ENCODE measurements at regions not wholly inside any gene's neighbourhood (a gene's known extent, or its start where the extent isn't known, plus 50 kb on each side); places are given as distances from the start of the nearest gene placed in this dataset.
"Not testable (repeated sequence)": the region's sequence is repeated elsewhere in the genome, so short reads cannot be mapped to it uniquely, and the experiment has no call there.

DNA sequence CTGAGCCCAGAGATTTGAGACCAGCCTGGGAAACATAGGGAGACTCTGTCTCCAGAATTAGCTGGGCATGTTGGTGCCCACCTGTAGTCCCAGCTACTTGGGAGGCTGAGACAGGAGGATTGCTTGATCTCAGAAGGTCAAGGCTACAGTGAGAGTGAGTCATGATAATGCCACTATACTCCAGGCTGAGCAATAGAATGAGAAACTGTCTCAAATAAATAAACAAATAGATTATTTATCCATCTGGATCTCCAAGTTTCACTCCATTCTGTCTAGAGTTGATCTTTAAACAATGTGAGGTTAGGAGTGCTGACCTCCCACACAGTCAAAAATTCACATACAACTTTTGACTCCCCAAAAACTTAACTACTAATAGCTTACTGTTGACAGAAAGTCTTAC is 106.8 kb upstream of the PALMD start:
- no peak for DNase-seq

DNA sequence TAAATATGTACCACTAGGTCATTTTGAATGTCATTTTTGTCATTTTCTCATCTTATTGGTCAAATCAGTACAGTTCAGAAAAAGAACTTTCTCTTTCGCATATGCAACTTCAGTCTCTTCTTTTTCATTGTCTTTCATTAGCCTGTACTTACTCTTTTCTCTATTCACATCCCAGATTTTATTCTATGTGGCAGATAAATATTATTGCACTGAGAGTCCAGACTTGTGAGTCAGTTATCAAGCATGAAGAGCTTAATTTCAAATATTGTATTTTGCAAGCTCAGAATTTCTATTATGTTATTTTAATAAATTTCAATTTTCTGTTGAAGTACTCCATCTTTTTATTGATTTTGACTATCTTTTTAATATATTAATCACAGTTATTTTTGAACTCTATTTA is 105.2 kb upstream of the PALMD start:
- DNase-seq: no peak

DNA sequence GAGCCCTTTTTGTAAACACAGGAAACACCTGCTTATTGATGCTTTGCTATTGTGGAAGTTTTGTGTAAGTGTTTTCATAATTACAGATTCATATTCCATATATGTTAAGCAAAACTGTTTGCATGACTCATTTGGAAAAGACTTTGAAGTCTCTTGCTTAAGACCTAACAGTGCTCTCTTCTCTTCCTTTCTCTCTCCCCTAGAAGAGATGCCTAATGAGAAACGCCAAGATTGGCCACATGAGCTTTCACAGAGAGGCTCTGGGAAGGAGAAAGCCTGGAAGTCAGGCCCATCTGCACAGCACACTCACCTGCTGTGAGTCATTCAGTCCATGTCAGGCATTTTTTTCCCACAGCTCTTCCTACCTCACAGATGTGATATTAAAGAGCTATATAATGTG is 101.6 kb upstream of the PALMD start:
- no peak for DNase-seq

DNA sequence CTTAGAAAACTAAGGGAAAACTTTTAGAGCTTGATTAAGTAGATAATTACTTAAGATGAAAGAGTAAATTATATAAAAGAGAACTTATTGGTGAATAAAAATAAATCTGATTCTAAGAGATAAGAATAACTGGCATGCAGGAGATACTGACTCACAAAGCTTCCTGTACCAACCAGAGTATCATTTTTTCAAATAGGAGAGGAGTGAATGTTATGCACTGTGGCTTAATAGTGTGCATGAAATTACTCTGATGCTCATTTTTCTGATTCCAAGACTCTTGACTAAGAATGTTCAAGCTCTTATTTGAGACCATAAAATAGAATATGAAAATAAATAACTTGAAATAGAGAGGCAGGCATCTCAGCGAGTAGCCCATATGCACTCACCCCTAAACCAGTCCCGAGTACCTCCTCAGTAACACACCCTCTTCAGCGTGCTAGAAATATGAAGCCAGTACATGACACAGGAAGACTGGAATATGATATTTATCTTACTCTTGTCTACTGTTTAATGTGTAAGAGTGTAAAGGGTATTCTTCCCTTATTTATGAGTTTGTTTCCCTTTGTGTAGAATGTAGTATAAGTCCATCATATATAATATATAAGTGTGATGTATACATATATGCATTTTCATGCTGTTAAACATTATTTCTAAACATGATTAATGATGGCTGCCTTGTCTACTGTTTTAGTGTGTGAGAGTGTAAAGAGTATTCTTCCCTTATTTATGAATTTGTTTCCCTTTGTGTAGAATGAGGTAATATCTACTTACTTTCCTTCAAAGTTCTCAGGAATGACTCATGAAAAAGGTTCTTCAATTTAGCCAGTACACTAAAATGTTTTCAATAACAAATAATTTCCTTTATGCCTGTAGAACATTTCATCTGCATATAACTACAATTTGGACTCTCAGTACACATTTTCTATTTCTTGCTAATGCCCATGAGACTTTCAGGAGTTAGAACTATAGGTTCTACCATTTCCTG is 99.2 kb upstream of the PALMD start:
- no peak for DNase-seq

DNA sequence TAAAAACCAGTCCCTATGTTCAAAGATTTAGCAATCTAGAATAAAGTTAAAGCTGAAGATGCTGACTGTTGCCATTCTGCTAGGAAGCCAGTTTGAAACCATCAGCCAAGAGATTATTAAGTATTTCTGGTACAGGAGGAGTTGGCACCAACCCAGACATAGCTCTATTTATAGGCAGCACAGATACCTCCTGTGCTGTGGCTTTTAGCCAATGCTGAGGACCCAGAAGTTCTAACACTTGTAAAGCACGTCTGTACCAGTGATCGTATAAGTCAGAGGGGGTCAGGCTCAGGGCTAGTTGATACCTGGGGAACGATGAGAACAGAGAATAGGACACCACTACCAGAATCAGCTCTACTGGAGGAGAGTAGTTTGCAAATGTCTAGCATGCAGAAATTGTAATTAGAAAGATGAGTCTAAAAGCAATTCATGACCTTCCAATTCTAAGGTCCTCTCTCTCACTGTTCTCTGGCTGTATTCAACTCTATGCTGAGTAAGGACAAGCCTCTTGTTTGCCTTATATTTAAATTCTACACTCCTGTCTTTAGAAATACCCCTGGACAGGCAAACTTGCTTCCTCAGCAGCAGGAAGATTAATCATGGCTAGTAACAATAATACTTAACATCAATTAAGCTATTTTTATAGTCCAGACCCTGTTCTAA is 96.8 kb upstream of the PALMD start:
- no peak for DNase-seq

DNA sequence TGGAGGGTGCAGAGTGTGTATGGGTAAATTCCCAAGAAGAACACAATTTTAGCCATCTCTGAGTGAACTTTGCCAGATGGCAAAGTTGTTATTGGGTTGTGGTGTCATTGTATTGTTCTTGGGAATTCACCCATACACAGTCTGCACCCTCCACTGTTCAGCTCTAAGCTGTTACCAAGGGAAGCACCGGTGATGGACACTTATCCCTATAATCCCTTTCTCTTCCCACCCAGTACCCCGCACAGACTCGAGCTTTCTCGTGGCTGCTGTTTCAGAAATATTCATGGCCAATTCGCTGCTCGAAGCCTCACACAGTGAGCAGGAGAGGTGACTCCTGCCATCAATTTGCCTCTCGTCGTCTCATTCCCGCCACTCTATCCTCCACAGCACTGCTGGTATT is 95.7 kb upstream of the PALMD start:
- DNase-seq: no peak

DNA sequence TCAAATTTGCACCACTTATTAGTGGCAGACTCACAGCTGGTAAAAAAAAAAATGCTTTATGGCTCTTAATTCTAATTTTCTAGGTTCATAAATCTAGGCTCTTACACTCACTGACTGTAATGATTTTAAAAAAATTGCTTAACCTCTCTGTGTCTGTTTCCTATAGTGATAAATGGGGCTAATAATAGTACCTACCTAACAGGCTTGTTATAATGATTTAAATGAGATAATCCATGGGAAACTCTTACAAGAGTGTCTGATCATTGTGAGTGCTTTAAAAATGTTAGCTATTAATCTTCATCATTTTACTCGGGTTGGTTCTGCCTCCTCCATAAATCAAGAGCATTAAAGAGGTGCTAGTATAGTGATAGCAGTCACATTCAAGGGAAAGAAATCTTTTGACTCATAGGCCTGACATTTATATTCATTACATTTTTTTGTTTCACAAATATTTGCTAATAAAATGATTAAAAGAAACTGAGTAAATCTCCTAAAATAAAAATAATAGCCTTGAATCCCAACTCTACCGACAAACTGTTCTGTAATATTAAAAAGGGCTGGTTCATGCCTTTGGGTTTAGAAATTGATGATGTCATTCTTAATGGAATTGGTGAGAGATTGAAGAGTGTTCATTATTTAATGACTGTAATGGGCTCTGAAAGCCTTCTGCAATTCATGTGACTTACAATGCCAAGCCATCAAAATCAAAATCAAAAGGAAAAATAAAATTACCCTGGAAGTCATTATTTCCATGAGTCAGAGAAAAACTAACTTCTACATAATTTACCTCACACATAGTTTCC is 93.9 kb upstream of the PALMD start:
- no peak for DNase-seq

DNA sequence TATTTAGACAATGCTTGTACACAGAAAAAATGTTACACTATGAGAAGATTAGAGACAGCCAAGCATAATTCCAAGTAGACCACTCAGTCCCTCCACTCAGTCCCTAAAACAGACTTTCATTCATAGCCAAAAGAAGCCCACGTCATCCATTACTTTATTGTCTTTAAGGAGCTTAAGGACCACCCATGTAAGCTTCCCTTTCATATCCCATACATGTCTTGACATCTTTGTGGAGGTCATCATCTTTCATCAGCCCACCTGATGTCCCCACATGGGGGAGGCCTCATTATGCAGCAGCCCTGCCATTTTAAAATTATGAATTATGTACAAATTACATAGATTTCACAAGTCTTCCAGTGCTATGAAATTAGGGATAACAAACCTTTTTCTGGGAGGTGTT is 92.6 kb upstream of the PALMD start:
- DNase-seq: no peak

DNA sequence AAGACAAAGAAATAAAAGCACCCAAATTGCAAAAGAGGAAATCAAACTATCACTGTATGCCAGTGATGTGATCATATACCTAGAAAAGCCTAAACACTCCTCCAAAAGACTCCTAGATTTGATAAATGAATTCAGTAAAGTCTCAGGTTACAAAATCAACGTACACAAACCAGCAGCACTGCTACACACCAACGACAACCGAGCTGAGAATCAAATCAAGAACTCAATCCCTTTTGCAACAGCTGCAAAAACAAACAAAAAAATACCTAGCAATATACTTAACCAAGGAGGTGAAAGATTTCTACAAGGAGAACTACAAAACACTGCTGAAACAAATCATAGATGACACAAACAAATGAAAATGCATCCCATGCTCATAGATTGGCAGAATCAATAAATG is 92.1 kb upstream of the PALMD start:
- DNase-seq: not testable (repeated sequence)

DNA sequence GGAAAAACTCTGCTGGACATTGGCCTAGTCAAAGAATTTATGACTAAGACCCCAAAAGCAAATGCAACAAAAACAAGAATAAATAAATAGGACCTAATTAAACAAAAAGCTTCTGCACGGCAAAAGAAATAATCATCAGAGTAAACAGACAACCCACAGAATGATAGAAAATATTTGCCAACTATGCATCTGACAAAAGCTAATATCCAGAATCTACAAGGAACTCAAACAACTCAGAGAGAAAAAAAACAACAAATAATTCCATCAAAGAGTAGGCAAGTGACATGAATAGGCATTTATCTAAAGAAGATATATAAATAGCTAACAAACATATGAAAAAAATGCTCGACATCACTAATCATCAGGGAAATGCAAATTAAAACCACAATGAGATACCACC is 91.2 kb upstream of the PALMD start:
- no peak for DNase-seq

DNA sequence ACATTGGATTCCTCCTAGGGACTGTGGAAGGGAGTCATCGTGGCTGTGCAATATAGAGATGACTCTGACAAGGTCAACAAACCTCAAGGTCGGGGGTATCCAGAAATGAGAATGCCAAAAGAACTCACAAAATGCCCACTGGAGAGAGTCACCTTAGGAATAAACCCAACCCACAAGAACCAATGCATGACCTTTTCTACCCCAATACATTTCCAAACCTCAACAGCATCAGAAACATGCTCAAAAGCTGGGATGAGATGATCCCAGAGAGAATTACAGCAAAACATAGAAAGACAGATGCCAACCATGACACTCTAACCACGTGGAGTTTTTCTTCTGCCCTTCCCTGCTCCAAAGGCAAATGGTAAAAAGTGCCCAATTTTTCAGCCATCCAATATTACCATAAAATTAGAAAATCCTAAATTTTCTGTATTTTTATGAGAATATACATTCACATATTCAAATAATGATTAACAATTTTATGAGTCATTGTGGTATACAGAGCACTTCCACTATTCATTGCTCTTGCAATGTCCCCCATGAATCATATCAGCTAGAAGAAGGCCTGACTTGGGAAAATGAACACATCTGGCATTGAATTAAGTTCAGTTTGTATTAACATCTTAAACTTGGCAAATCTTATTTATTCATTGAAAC is 88.2 kb upstream of the PALMD start:
- no peak for DNase-seq

DNA sequence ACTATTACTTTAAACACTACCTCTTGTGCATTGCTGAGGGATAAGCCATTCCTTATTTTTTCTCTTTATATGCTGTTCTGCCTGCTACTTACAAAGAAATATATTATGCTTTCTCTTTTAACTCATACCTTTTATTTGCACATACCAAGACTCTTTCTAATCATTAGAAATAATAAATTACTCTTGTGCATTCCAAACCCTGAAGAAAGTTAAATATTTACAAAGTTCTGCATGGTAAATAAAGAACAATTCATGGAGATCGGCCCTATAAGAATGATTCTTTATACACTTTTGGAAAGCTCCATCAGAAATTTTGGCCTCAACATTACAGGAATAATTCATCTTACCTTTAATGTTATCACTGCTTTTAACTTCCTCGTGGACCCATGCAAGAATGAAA is 86.7 kb upstream of the PALMD start:
- DNase-seq: no peak

DNA sequence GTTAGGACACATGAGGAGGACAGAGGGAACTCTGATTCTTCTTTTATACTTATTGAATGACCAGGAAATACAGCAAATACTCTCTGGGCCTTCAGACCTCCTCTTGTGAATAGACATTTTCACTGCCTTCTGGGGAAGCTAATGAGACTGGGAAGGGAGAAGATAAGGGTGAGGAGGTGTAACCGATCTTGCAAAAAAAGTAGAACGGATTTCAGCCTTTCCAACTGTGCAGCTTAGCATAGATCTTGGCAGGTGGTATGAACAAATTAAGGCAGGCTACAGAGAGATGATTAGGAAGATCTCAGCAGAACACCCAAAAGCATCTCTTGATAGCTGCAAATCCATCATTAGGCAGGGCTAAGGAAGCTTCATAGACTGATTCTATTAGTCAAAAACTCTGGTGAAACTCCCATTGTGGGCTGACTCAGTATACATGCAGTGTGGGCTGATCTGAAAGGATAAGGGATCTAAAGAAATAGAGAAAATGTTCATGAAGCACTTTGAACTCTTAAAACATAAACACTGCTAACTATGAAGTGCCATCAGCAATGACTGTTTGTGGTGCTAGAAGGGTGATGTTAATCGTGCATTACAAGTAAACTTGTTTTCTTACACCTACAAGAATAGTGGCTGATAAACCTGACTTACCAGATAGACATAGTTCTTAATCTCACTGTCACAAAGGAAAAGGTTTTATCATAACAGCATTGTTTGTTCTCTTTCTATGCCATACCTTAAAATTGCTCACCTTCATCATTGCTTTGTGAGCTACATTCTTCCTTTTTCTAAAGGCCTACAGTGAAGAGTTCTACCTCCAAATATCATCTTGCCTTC is 85.5 kb upstream of the PALMD start:
- DNase-seq: no peak

DNA sequence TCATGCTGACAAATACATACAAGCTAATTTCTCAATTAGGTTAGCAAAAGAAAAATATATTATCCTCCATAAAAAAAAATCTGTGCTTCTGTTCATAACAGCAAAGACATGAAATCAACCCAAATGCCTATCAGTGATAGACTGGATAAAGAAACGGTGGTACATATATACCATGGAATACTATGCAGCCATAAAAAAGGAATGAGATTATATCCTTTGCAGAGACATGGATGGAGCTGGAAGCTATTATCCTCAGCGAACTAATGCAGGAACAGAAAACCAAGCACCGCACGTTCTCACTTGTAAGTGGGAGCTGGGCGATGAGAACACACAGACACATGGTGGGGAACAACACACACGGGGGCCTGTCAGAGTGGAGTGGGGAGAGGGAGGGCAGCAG is 84.0 kb upstream of the PALMD start:
- no peak for DNase-seq

DNA sequence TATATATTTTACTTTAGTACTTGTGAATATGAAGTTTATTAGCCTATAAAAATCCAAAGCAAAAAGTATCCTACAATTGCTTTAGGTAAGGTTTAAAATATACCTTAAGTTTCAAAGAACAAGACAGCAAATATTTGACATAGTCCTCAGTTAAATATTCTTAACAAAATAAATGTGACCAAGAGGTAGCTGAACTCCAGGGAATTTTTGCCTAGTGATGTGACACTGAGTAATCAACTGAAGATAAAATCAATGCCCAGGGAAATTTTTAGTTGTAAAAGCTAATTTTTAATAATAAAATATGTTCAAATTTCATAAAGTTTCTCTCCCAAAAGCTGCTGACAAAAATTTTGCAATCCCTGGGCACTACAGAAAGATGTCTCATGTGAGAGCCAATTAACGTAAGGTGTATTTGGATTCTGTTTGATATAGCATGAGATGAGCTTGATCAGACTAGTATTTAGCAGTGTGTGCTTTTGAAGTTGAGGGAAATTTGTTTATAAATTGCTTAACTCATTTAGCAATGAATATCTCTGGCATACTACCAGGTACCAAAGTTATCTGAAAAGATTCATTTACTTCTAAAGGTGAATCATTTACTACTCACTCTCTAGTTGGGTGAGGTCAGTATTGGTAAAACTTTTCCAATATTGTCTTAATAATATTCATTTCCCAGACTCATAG is 80.2 kb upstream of the PALMD start:
- no peak for DNase-seq

DNA sequence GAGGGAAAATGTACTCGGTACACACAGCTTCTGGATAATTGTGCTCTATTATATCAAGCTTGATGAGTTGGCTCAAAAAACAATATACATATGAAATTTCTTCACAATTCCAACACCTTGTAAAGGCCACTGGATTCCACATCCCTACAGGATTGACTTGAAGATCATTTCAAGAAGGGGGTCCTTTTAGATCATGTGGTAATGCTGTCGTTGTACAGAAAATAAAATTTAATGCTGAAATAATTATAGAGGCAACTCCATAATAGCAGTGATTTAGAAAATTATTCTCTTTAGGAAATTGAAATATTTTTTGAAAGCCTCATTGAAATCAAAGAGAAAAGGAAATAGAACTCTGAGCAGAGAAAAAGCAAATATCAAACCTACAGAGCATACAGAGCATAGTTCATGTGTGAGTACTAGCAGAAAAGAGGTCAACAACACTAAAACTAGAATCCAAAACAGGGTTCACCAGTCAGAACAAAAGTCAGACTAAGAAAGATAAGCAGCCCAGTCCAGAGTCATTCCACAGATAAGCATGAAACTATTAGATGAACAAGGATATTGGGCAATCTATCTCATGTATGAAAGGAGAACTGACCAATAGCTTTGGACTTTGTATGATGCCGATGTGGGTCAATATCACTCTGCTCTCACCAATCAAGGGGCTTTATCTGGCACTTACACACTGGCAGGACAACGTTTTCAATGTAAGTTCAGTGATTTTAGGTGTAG is 79.5 kb upstream of the PALMD start:
- no peak for DNase-seq

DNA sequence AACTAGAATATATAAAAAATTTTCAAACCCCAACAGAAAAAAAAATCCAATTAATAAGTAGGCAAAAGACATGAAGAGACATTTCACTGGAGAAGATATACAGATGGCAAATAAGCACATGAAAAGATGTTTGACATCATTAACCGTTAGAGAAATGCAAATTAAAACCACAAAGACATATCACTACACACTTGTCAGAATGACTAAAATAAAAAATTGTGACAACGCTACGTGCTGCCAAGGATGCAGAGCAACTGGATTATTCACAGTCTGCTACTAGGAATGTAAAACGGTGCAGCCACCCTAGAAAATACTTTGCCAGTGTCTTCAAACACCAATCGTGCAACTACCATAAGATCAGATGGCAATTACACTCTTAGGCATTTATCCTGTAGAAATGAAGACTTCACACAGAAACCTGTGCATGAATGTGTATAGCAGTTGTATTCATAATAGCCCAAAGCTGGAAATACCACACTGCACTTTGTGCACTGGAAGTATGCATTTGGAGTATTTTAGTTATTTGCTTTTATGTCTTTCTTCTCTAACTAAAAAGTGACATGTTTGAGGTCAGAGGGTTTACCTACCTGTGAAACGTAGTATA is 75.3 kb upstream of the PALMD start:
- no peak for DNase-seq

DNA sequence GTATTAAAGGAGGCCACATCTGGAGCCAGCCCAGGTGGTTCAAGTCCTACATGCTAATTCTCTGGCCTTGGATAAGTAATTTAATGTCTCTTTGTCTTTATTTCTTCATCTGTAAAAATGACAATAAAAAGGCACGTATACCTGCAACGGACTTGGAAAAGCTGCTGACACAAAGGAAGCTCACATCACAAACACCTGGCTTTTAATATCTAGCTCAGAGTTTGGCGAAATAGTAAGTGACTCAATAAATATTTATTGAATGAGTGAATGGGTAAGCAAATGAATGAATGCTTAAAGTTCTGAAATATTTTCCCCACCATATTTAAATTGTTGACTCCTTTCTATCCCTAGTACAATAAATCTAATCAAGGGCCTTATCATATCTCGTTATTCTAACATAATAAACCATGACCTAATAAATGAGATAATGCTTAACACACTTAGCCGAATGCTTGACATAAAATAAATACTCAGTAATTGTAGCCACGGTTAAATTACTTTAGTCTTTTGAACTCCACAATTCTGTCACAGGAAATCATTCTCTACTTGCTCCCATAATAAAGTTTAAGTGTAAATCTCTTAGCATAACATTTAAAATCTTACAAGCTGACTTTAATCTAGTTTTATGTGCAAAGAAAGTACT is 74.7 kb upstream of the PALMD start:
- no peak for DNase-seq

DNA sequence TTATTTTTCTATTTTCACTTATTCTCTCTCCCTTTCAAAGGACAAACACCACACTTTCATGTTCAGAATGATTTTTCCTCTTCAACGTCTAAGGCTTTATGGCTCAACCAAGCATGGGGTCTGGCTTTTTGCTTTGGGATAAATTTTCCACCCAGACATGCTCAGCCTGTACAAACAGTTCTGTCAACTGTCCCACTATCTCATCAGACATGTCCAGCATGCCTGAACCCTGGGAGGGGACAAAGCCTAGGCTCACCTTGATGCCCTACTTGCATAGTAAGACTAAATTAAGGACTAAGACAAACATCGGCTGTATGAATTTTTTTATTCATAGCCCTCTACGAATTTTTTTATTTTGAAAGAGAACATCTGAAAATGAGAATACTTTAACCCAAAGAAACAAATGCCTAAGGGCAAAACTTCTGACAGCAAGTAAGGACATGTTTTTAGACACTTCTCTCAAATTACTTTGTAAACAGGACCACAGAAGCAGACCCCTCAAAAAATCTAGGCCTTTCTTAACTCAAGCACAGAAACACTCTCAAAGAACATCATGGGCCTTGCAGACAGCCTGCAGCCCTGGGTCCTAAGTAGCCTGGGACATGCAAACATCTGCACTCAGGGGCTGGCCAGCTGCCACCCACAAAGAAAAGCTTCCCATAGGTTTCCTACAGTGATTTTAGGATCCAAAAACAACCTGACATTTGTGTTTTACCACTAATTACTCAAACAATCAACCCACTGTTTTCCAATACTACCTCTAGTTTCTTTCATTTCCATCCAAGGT is 72.3 kb upstream of the PALMD start:
- DNase-seq: no peak

Data from activated CD4-positive, alpha-beta T cell treated with anti-CD3 and anti-CD28 coated beads, Interleukin-2, amount 50 U/mL, for 48 hours (primary cell).